Breast epithelium (tissue), 3 donors: ENCODE measurements at regions not wholly inside any gene's neighbourhood (a gene's known extent, or its start where the extent isn't known, plus 50 kb on each side); places are given as distances from the start of the nearest gene placed in this dataset.
"Not testable (repeated sequence)": the region's sequence is repeated elsewhere in the genome, so short reads cannot be mapped to it uniquely, and the experiment has no call there.

Experiments used
- CTCF ChIP-seq, 3 donors: fragments of 450-650 bp; IDR thresholded peaks; one replicate each; pipeline ENCODE4 v1.5.1; 2016 to 2017; ENCODE audit warnings: antibody characterized with exemption in 3 of 3, mild to moderate bottlenecking in 3 of 3, moderate library complexity in 3 of 3
- POLR2A ChIP-seq: fragments of 450-650 bp; IDR thresholded peaks from one replicate; pipeline ENCODE4 v1.6.1; 2016; ENCODE audit warnings: antibody characterized with exemption, mild to moderate bottlenecking, moderate library complexity
- POLR2AphosphoS5 ChIP-seq, 3 donors: sonication (generic); formaldehyde crosslinking; IDR thresholded peaks; one replicate each; pipeline ENCODE4 v1.6.1; 2017; ENCODE audit warnings: antibody characterized with exemption in 3 of 3

- TF ChIP-seq POLR2A; CTCF (IDR thresholded peaks at IDR 0.05); POLR2AphosphoS5 (IDR thresholded peaks at IDR 0.05): not testable (repeated sequence)
Measured at GRCh38 chr21:6156712-6157389, 4364.5 kb upstream of the TPTE start.
